GM12878 (cell line): ENCODE measurements at regions not wholly inside any gene's neighbourhood (a gene's known extent, or its start where the extent isn't known, plus 50 kb on each side); places are given as distances from the start of the nearest gene placed in this dataset.

ENCODE experiments used
- ATAC-seq: fragments of 200-7000 bp; cut with Tn5 transposase; 3 replicates; pipeline ENCODE4 v1.9.1; 2020; ENCODE audit warnings: mild to moderate bottlenecking, moderate library complexity
- BruUV-seq: library from RNA; stranded (reverse); fragments of 400-500 nt; replicated peaks from 2 replicates; lab custom pipeline; 2021; lab: Mats Ljungman, UMichigan
- CTCF ChIA-PET: fragments of 300-600 bp; sonication (Branson Sonifier 250); formaldehyde crosslinking; extraction: SDS; loops from one replicate; lab custom pipeline; 2021; ENCODE audit warnings: inconsistent platforms; lab: Yijun Ruan, JAX
- POLR2A ChIA-PET: fragments of 350-600 bp; formaldehyde crosslinking; extraction: SDS; loops from one replicate; lab custom pipeline; 2021; ENCODE audit warnings: inconsistent platforms; lab: Charles Lee
- RAD21 ChIA-PET: fragments of 300-600 bp; sonication (Branson Sonifier 250); formaldehyde crosslinking; loops from one replicate; lab custom pipeline; 2023; ENCODE audit warnings: antibody characterized with exemption; ENCODE audit not compliant: unreplicated experiment; lab: Charles Lee
- SMC1A ChIA-PET: fragments of 300-600 bp; sonication (Branson Sonifier 250); formaldehyde crosslinking; loops from one replicate; lab custom pipeline; 2023; ENCODE audit not compliant: unreplicated experiment, uncharacterized antibody; lab: Charles Lee
- DNase-seq: peaks from one replicate; pipeline ENCODE4 v3.0.0-alpha.2; 2011; ENCODE audit warnings: low read depth, low spot score
- FAIRE-seq: peaks from 3 replicates; lab custom pipeline; 2011; peaks lifted over from hg19 to GRCh38; lab: Jason Lieb, UNC
- H2AFZ ChIP-seq: 2 replicates; pipeline ENCODE4 v1.6.0; 2011; ENCODE audit warnings: low read depth, low read length, control low read depth; ENCODE audit not compliant: control insufficient read depth
- H3K27ac ChIP-seq: 2 replicates; pipeline ENCODE4 v1.5.1; 2011; ENCODE audit warnings: control low read depth; ENCODE audit not compliant: control insufficient read depth, insufficient read depth
- H3K27me3 ChIP-seq, 2 experiments: replicated peaks in 1 of 2; 2 replicates each; pipeline versions ENCODE4 v1.6.0 to v1.6.1; 2011; ENCODE audit warnings: low read length in 1 of 2; ENCODE audit not compliant: control insufficient read depth in 2 of 2, insufficient read depth in 2 of 2
- H3K36me3 ChIP-seq, 2 experiments: 2 replicates each; pipeline ENCODE4 v1.5.1; 2011; ENCODE audit warnings: low read length in 1 of 2; ENCODE audit not compliant: control insufficient read depth in 2 of 2, insufficient read depth in 2 of 2
- H3K4me1 ChIP-seq: 2 replicates; pipeline ENCODE4 v1.6.1; 2011; ENCODE audit warnings: mild to moderate bottlenecking, low read length, moderate library complexity, mixed read lengths; ENCODE audit not compliant: control insufficient read depth, insufficient read depth
- H3K4me2 ChIP-seq: 2 replicates; pipeline ENCODE4 v1.6.0; 2011; ENCODE audit warnings: control low read depth; ENCODE audit not compliant: control insufficient read depth, insufficient read depth
- H3K4me3 ChIP-seq: fragments of 200-600 bp; sonication (generic); 2 replicates; pipeline ENCODE4 v1.5.1; 2016
- H3K79me2 ChIP-seq: 2 replicates; pipeline ENCODE4 v1.6.0; 2011; ENCODE audit warnings: low read length; ENCODE audit not compliant: control insufficient read depth, insufficient read depth
- H3K9ac ChIP-seq: 2 replicates; pipeline ENCODE4 v1.8.0; 2011; ENCODE audit warnings: low read length, control low read depth, mixed read lengths; ENCODE audit not compliant: control insufficient read depth, insufficient read depth
- H3K9me3 ChIP-seq: replicated peaks from 3 replicates; pipeline ENCODE4 v1.5.1; 2011; ENCODE audit warnings: mild to moderate bottlenecking, low read length; ENCODE audit not compliant: control insufficient read depth, insufficient read depth
- H4K20me1 ChIP-seq: 2 replicates; pipeline ENCODE4 v1.6.0; 2011; ENCODE audit not compliant: control insufficient read depth, insufficient read depth
- EGR1 ChIP-seq, 2 experiments: IDR thresholded peaks; 1 replicate in 1 of 2; 2 replicates in 1 of 2; pipeline ENCODE4 v1.6.1; 2011 to 2012; ENCODE audit warnings: low read depth in 2 of 2, low read length in 2 of 2, borderline replicate concordance in 1 of 2, mild to moderate bottlenecking in 1 of 2, moderate library complexity in 1 of 2
- ETV6 ChIP-seq, 2 experiments: fragments of 450-650 bp in 1 of 2; IDR thresholded peaks in 1 of 2; conservative IDR thresholded peaks in 1 of 2; 2 replicates each; pipeline ENCODE4 v1.6.1; 2014; ENCODE audit warnings: antibody characterized with exemption in 1 of 2, borderline replicate concordance in 1 of 2, low read depth in 1 of 2, mild to moderate bottlenecking in 1 of 2, moderate library complexity in 1 of 2
- GABPA ChIP-seq: IDR thresholded peaks from 2 replicates; pipeline ENCODE4 v1.6.1; 2014; ENCODE audit warnings: antibody characterized with exemption, low read depth, mild to moderate bottlenecking, inconsistent platforms
- IKZF2 ChIP-seq, 2 experiments: fragments of 450-650 bp; IDR thresholded peaks; 2 replicates each; pipeline ENCODE4 v1.6.1; 2017; ENCODE audit warnings: mild to moderate bottlenecking in 2 of 2, moderate library complexity in 2 of 2
- KLF5 ChIP-seq: fragments of 450-650 bp; IDR thresholded peaks from 2 replicates; pipeline ENCODE4 v1.6.1; 2014; ENCODE audit warnings: mild to moderate bottlenecking; ENCODE audit not compliant: partially characterized antibody
- ZNF217 ChIP-seq: fragments of 450-650 bp; IDR thresholded peaks from 2 replicates; pipeline ENCODE4 v1.6.1; 2017; ENCODE audit warnings: antibody characterized with exemption, mild to moderate bottlenecking
- WGBS: methylation state at CpG from one replicate; pipeline ENCODE4 v1.1.6; 2016; ENCODE audit warnings: low lambda C conversion rate; ENCODE audit not compliant: insufficient replicate concordance, insufficient coverage; ENCODE audit errors: missing lambda C conversion rate; 5-methylcytosine and 5-hydroxymethylcytosine counted together
- in situ Hi-C: fragments of 300-500 bp; cut with MboI; formaldehyde crosslinking; loops from 9 replicates; pipeline ENCODE4 v1.14.3; 2018; ENCODE audit warnings: mixed read lengths
- intact Hi-C: fragments of 100-400 bp; cut with micrococcal nuclease; formaldehyde crosslinking; loops from one replicate; pipeline ENCODE4 v1.14.2; 2022; ENCODE audit not compliant: unreplicated experiment
- TF ChIP-seq, protein P1 (sequence below): fragments of 450-650 bp; IDR thresholded peaks from 2 replicates; pipeline ENCODE4 v1.6.1; 2018; ENCODE audit warnings: mild to moderate bottlenecking, low read depth, moderate library complexity; ENCODE audit not compliant: partially characterized antibody
- TF ChIP-seq, protein P2 (sequence below): fragments of 450-650 bp; conservative IDR thresholded peaks from 2 replicates; pipeline ENCODE4 v1.6.1; 2017; ENCODE audit warnings: mild to moderate bottlenecking, moderate library complexity
- TF ChIP-seq, protein P3 (sequence below): IDR thresholded peaks from 2 replicates; pipeline ENCODE4 v1.6.1; 2012; ENCODE audit warnings: improper control_type of control experiment, low read depth, low read length; ENCODE audit not compliant: insufficient replicate concordance

DNA sequence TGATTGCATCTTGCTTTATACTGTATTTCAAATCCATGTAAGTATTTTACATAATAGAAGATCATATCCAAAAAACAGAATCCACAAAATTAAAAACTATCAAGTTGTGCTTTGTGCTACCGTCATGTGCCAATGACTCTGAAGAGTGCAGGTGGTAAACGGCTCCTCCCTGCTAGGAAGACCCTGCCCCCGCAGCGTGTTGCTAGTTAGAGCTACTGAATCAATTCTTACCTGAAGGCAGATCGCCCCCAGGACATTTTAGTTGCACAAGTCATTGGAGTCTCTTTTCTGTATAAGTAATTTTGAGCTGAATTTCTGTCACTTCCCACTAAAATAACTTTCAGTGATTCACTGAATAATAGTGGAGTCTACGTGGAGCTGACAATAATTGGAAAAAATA, 599.5 kb upstream of the ZFP42 start:
- H3K4me1 ChIP-seq: no peaks in the 10 kb centered on the region
- no peaks in the 10 kb centered on the region for H3K27me3 ChIP-seq
- no peak overlapping the region for H3K27ac ChIP-seq
- H3K9ac ChIP-seq: no peak overlapping the region
- ATAC-seq: no peak
- H3K4me2 ChIP-seq: no peak overlapping the region
- H3K4me3 ChIP-seq: no peak overlapping the region
- RAD21 ChIA-PET: no interaction called here
- no peak for DNase-seq
- no peak overlapping the region for H2AFZ ChIP-seq
- POLR2A ChIA-PET: no interaction called here
- TF ChIP-seq IKZF2 (IDR thresholded peaks at IDR 0.05) (no peak), ZNF217 (no peak), GABPA (no peak), ETV6 (conservative IDR thresholded peaks at IDR 0.05 in 1 of 2, IDR thresholded peaks at IDR 0.05 in 1 of 2; ENCODE audit: borderline replicate concordance in 1 of 2, low read depth in 1 of 2) (no peak), EGR1 (IDR thresholded peaks at IDR 0.05; ENCODE audit: borderline replicate concordance in 1 of 2, low read depth in 2 of 2, low read length in 2 of 2) (no peak), KLF5 (no peak)
- TF ChIP-seq, protein P1, sequence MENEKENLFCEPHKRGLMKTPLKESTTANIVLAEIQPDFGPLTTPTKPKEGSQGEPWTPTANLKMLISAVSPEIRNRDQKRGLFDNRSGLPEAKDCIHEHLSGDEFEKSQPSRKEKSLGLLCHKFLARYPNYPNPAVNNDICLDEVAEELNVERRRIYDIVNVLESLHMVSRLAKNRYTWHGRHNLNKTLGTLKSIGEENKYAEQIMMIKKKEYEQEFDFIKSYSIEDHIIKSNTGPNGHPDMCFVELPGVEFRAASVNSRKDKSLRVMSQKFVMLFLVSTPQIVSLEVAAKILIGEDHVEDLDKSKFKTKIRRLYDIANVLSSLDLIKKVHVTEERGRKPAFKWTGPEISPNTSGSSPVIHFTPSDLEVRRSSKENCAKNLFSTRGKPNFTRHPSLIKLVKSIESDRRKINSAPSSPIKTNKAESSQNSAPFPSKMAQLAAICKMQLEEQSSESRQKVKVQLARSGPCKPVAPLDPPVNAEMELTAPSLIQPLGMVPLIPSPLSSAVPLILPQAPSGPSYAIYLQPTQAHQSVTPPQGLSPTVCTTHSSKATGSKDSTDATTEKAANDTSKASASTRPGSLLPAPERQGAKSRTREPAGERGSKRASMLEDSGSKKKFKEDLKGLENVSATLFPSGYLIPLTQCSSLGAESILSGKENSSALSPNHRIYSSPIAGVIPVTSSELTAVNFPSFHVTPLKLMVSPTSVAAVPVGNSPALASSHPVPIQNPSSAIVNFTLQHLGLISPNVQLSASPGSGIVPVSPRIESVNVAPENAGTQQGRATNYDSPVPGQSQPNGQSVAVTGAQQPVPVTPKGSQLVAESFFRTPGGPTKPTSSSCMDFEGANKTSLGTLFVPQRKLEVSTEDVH: no peak
- TF ChIP-seq, protein P2, sequence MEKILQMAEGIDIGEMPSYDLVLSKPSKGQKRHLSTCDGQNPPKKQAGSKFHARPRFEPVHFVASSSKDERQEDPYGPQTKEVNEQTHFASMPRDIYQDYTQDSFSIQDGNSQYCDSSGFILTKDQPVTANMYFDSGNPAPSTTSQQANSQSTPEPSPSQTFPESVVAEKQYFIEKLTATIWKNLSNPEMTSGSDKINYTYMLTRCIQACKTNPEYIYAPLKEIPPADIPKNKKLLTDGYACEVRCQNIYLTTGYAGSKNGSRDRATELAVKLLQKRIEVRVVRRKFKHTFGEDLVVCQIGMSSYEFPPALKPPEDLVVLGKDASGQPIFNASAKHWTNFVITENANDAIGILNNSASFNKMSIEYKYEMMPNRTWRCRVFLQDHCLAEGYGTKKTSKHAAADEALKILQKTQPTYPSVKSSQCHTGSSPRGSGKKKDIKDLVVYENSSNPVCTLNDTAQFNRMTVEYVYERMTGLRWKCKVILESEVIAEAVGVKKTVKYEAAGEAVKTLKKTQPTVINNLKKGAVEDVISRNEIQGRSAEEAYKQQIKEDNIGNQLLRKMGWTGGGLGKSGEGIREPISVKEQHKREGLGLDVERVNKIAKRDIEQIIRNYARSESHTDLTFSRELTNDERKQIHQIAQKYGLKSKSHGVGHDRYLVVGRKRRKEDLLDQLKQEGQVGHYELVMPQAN: no peak
- TF ChIP-seq, protein P3, sequence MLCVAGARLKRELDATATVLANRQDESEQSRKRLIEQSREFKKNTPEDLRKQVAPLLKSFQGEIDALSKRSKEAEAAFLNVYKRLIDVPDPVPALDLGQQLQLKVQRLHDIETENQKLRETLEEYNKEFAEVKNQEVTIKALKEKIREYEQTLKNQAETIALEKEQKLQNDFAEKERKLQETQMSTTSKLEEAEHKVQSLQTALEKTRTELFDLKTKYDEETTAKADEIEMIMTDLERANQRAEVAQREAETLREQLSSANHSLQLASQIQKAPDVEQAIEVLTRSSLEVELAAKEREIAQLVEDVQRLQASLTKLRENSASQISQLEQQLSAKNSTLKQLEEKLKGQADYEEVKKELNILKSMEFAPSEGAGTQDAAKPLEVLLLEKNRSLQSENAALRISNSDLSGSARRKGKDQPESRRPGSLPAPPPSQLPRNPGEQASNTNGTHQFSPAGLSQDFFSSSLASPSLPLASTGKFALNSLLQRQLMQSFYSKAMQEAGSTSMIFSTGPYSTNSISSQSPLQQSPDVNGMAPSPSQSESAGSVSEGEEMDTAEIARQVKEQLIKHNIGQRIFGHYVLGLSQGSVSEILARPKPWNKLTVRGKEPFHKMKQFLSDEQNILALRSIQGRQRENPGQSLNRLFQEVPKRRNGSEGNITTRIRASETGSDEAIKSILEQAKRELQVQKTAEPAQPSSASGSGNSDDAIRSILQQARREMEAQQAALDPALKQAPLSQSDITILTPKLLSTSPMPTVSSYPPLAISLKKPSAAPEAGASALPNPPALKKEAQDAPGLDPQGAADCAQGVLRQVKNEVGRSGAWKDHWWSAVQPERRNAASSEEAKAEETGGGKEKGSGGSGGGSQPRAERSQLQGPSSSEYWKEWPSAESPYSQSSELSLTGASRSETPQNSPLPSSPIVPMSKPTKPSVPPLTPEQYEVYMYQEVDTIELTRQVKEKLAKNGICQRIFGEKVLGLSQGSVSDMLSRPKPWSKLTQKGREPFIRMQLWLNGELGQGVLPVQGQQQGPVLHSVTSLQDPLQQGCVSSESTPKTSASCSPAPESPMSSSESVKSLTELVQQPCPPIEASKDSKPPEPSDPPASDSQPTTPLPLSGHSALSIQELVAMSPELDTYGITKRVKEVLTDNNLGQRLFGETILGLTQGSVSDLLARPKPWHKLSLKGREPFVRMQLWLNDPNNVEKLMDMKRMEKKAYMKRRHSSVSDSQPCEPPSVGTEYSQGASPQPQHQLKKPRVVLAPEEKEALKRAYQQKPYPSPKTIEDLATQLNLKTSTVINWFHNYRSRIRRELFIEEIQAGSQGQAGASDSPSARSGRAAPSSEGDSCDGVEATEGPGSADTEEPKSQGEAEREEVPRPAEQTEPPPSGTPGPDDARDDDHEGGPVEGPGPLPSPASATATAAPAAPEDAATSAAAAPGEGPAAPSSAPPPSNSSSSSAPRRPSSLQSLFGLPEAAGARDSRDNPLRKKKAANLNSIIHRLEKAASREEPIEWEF: no peak
- in situ Hi-C loops (no loop called here), intact Hi-C loops (no loop called here)
- no peaks in the 10 kb centered on the region for H3K79me2 ChIP-seq
- 11% methylated on average over 6 of the region's 6 CpGs for WGBS
- CTCF ChIA-PET: no interaction called here
- H4K20me1 ChIP-seq: no peaks in the 10 kb centered on the region
- H3K36me3 ChIP-seq: no peaks in the 10 kb centered on the region
- SMC1A ChIA-PET: no interaction called here
- BruUV-seq: no TSS peak
- no peak for FAIRE-seq
- H3K9me3 ChIP-seq: no peaks in the 10 kb centered on the region
